ENCODE measurements at regions not wholly inside any gene's neighbourhood (a gene's known extent, or its start where the extent isn't known, plus 50 kb on each side); places are given as distances from the start of the nearest gene placed in this dataset.

DNA sequence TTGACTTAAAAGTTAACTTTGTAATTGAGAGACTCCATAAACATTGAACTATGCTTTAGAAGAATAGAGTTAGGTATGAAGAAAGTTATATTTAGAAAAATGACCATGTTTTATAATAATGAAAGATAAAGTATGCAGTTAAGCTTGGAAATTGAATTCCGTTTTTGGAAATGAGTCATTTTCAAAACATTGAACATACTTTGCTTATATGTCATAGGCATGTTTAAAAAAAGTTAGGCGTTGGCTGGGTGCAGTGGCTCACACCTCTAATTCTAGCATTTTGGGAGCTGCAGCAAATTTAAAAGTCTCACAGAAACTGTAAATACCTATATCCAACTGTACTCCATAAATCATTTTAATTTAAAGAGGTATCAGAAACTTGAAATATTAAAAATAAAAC, 607.4 kb downstream of the CBLN2 start:
- no peak for DNase-seq
- H3K4me1 ChIP-seq: no peaks in the 10 kb centered on the region
- no peak overlapping the region for H3K27ac ChIP-seq
- TF ChIP-seq POLR2A (IDR thresholded peaks at IDR 0.05) (no peak), CTCF (IDR thresholded peaks at IDR 0.05) (no peak)
- H3K4me3 ChIP-seq: no peak overlapping the region
- no peaks in the 10 kb centered on the region for H3K36me3 ChIP-seq
- no peaks in the 10 kb centered on the region for H3K27me3 ChIP-seq
- peaks cover 0 to 3% of the 10 kb centered on the region in 2 donors for H3K9me3 ChIP-seq
- intact Hi-C loops (cut with DNase I; ENCODE audit: low total_unique reads): no loop called here

DNA sequence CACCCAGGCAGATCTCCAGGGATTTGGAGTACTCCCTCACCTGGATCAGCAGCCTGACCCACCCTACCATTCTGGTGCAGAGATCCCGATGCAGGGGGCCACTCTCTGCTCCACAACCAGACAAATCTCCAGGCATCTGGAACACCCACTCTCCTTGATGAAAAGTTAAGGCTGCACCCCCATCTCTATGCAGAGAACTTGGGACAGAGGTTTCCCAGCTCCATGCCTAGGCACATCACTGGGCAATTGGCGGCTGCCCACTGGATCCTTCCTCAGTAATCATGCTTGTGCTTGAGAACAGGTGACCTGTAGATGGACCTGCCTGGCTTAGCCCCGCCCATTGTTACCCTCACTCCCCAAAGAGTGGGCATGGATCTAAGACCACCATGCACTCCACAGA, 624.9 kb downstream of the CBLN2 start:
- no peak for TF ChIP-seq POLR2A (IDR thresholded peaks at IDR 0.05)
- no peak for TF ChIP-seq CTCF (IDR thresholded peaks at IDR 0.05)
- no peak overlapping the region for H3K27ac ChIP-seq
- no peaks in the 10 kb centered on the region for H3K36me3 ChIP-seq
- no peaks in the 10 kb centered on the region for H3K27me3 ChIP-seq
- no peaks in the 10 kb centered on the region for H3K4me1 ChIP-seq
- no peaks in the 10 kb centered on the region for H3K9me3 ChIP-seq
- DNase-seq: no peak
- intact Hi-C loops (cut with DNase I; ENCODE audit: low total_unique reads): no loop called here
- H3K4me3 ChIP-seq: no peak overlapping the region

DNA sequence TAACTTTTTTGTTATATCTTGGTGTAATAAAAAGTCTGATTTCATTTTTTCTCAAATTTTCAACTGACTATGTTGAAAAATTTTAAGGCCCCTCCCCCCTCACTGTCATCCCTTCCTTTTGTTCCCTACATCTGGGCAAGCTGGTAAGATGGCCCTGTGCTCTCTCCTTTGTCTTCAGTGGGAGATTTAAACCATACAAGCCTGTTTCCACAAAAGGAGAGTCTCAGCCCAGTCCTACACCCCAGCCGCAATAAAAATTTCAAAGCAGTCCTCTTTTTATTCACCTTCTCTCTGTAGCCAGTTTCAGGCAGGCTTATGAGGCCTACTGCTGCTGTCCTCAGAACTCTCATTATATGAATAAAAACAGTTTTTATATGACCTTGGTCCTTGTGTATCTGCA, 630.5 kb downstream of the CBLN2 start:
- no peaks in the 10 kb centered on the region for H3K27me3 ChIP-seq
- H3K36me3 ChIP-seq: no peaks in the 10 kb centered on the region
- intact Hi-C loops (cut with DNase I; ENCODE audit: low total_unique reads): no loop called here
- DNase-seq: no peak
- H3K9me3 ChIP-seq: no peaks in the 10 kb centered on the region
- H3K4me3 ChIP-seq: no peak overlapping the region
- no peaks in the 10 kb centered on the region for H3K4me1 ChIP-seq
- H3K27ac ChIP-seq: no peak overlapping the region
- TF ChIP-seq POLR2A (IDR thresholded peaks at IDR 0.05) (no peak), CTCF (IDR thresholded peaks at IDR 0.05) (no peak)

DNA sequence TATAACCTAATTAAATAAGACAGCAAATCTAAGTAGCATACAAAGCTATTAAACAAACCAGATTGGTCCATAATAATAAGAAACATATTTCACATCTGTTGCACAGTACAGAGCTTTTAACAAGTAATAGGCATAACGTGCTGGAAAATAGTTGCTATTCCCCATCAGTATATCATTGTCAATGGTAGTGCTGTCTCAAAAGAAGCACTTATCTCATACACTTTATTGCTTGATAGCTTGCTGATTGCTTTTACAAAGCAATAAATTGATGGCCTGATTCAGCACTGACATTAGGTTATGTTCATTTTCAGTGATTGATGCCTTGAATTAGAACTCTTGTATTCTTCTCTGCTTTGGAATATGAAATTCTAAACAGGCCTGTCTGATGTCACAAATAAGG, 641.7 kb downstream of the CBLN2 start:
- Histone ChIP-seq H3K36me3 (no peaks in the 10 kb centered on the region), H3K4me3 (no peak overlapping the region), H3K4me1 (no peaks in the 10 kb centered on the region), H3K27ac (no peak overlapping the region), H3K9me3 (no peaks in the 10 kb centered on the region), H3K27me3 (no peaks in the 10 kb centered on the region)
- TF ChIP-seq CTCF (IDR thresholded peaks at IDR 0.05) (no peak), POLR2A (IDR thresholded peaks at IDR 0.05) (no peak)
- DNase-seq: no peak
- intact Hi-C loops (cut with DNase I; ENCODE audit: low total_unique reads): no loop called here

DNA sequence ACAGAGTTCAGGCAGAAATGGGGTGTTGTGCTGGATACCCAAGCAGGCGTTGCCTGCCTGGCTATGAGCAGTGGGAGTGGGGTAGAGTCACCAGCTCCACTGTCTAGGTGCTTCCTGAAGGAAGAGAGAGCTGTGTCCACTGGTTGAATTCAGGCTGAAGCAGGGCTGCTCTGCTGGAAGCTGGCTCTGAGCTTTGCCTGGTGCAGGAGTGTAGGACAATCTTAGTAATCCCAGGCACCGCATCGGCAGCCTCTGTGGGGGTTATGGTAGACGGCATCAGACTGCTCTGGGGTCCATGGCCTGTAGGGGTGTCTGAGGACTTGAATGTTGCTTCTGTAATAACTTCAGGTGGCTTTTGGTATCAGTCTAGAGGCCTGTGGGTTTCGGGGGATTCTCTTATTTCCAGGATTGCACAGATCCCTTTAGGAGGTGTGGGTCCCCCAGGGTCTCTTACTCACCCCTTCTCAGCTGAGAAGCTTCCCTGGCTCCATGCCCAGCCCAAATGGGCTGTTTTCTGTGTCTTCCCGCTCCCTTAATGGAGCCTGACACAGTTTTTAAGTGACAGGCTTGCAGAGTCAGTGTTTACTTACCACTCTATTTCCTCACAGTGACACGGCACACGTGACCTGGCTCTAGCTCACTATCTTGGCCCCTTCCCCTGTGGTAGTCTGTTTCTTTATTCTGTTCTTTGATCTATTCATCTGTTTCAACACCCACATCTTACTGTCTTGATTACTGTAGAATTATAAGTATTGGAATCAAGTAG, 644.3 kb downstream of the CBLN2 start:
- no peak for DNase-seq
- Histone ChIP-seq H3K4me3 (no peak overlapping the region), H3K9me3 (no peaks in the 10 kb centered on the region), H3K36me3 (no peaks in the 10 kb centered on the region), H3K27ac (no peak overlapping the region), H3K27me3 (no peaks in the 10 kb centered on the region), H3K4me1 (no peaks in the 10 kb centered on the region)
- no peak for TF ChIP-seq CTCF (IDR thresholded peaks at IDR 0.05)
- no peak for TF ChIP-seq POLR2A (IDR thresholded peaks at IDR 0.05)
- intact Hi-C loops (cut with DNase I; ENCODE audit: low total_unique reads): no loop called here

All from uterus (tissue), 3 donors.